LNCaP clone FGC (cell line): ENCODE measurements at regions not wholly inside any gene's neighbourhood (a gene's known extent, or its start where the extent isn't known, plus 50 kb on each side); places are given as distances from the start of the nearest gene placed in this dataset.
"Not testable (repeated sequence)": the region's sequence is repeated elsewhere in the genome, so short reads cannot be mapped to it uniquely, and the experiment has no call there.

ENCODE experiments used
- DNase-seq: peaks from one replicate; pipeline ENCODE4 v3.0.0-alpha.2; 2011; ENCODE audit warnings: low read depth
- H3K4me3 ChIP-seq: 2 replicates; pipeline ENCODE4 v1.5.1; 2011; ENCODE audit warnings: mild to moderate bottlenecking, low read depth, low read length, control low read depth
- CTCF ChIP-seq: IDR thresholded peaks from 2 replicates; pipeline ENCODE4 v1.5.1; 2012; ENCODE audit warnings: mild to moderate bottlenecking; ENCODE audit not compliant: control insufficient read depth, insufficient read depth; ENCODE audit errors: extremely low read depth

- no peak for DNase-seq
- no peak for TF ChIP-seq CTCF
- no peak overlapping the region for H3K4me3 ChIP-seq
These were observed 245.0 kb upstream of the B3GAT1 start for GRCh38 chr11:134656861-134657540.

- not testable (repeated sequence) for H3K4me3 ChIP-seq, DNase-seq
These were observed 244.2 kb upstream of the B3GAT1 start for GRCh38 chr11:134656086-134656840.

GRCh38 chr11:134655189-134655989 is 243.3 kb upstream of the B3GAT1 start:
- H3K4me3 ChIP-seq: no peak overlapping the region
- TF ChIP-seq CTCF: no peak
- DNase-seq: no peak

GRCh38 chr11:134654161-134654915 is 242.3 kb upstream of the B3GAT1 start:
- TF ChIP-seq CTCF: no peak
- H3K4me3 ChIP-seq: no peak overlapping the region
- no peak for DNase-seq

DNA sequence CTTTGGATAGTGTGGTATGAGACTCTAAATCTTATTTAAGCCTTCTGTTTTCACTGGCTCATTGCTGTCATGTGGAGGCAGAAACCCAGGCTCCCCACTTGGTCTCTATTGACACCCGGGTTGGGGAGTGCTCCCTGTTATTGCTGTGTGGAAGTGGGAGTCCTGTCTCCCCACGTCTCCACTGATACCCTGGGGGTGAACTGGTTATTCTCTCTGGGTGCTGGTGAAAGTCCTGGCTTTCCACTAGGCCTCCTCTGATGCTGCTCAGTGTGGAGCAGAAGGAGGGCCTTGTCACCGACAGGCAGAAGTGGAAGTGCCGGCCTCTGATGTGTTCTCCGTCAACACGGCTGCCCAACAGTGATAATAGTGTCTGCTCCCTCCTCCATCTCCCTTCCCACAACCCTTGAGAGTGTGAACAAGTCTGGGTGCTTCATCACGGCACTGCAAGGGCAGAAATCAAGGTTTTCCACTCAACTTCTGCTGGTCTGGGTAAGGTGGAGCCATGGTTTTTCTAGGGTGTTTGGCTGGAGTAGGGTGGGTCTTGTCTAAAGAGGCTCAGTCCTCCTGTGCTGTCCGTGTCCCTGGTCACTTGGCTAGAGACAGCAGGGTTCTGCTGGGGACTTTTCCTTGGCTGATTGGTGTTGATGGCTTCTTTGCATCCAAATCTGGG is 240.7 kb upstream of the B3GAT1 start:
- H3K4me3 ChIP-seq: no peak overlapping the region
- no peak for DNase-seq

More for the DNA sequence above, 240.7 kb upstream of the B3GAT1 start:
- no peak for TF ChIP-seq CTCF
